ENCODE measurements at regions not wholly inside any gene's neighbourhood (a gene's known extent, or its start where the extent isn't known, plus 50 kb on each side); places are given as distances from the start of the nearest gene placed in this dataset.

DNA sequence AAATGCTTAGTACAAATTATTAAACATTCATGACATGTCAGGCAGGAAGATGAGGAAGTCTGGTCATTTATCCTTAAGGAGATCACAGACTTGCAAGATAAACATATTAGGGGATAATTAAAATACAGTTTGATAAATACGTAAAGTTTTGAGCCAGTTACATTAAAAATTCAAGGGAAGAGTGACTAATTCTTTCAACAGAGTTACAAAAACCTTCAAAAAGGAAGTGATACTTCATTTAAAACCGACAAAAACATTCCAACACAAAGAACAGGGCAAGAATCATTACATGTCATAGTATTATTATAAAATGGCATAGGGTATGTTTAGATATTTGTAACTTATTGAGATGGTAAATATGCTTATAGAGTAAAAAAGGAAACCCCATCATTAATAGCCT, 636.0 kb downstream of the NR4A2 start:
- no peaks in the 10 kb centered on the region for H3K4me1 ChIP-seq
- no peaks in the 10 kb centered on the region for H3K9me3 ChIP-seq
- no peak overlapping the region for H3K27ac ChIP-seq
- H3K36me3 ChIP-seq = no peaks in the 10 kb centered on the region
- TF ChIP-seq, protein P1, sequence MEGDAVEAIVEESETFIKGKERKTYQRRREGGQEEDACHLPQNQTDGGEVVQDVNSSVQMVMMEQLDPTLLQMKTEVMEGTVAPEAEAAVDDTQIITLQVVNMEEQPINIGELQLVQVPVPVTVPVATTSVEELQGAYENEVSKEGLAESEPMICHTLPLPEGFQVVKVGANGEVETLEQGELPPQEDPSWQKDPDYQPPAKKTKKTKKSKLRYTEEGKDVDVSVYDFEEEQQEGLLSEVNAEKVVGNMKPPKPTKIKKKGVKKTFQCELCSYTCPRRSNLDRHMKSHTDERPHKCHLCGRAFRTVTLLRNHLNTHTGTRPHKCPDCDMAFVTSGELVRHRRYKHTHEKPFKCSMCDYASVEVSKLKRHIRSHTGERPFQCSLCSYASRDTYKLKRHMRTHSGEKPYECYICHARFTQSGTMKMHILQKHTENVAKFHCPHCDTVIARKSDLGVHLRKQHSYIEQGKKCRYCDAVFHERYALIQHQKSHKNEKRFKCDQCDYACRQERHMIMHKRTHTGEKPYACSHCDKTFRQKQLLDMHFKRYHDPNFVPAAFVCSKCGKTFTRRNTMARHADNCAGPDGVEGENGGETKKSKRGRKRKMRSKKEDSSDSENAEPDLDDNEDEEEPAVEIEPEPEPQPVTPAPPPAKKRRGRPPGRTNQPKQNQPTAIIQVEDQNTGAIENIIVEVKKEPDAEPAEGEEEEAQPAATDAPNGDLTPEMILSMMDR (IDR thresholded peaks at IDR 0.05) = no peak
- DNase-seq = no peak
- H3K27me3 ChIP-seq = no peaks in the 10 kb centered on the region
- H3K4me3 ChIP-seq = no peak overlapping the region
- intact Hi-C loops (cut with DNase I; ENCODE audit: low total_unique reads) = no loop called here

DNA sequence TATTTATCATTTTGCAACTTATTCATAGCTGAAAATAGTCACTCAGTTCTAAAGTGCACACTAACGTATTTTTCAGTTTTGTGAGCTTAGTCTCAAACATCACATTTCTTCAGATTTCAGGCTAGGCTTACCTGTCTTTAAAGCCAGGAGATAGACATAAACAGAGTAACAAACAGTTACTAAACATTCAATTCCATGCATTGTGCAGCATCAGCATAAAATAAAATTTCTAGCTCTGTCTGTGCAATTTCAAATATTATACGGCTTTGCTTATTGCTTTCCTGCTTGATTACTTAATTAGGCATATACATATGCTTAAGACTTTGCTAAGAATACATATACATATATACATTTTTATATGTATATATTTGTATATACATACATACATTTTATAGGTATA, 637.0 kb downstream of the NR4A2 start:
- no peak for DNase-seq
- H3K27me3 ChIP-seq = no peaks in the 10 kb centered on the region
- H3K4me3 ChIP-seq = no peak overlapping the region
- no peaks in the 10 kb centered on the region for H3K36me3 ChIP-seq
- TF ChIP-seq, protein P1 (IDR thresholded peaks at IDR 0.05) = no peak
- no peak overlapping the region for H3K27ac ChIP-seq
- no peaks in the 10 kb centered on the region for H3K4me1 ChIP-seq
- intact Hi-C loops (cut with DNase I; ENCODE audit: low total_unique reads) = no loop called here
- H3K9me3 ChIP-seq = no peaks in the 10 kb centered on the region

DNA sequence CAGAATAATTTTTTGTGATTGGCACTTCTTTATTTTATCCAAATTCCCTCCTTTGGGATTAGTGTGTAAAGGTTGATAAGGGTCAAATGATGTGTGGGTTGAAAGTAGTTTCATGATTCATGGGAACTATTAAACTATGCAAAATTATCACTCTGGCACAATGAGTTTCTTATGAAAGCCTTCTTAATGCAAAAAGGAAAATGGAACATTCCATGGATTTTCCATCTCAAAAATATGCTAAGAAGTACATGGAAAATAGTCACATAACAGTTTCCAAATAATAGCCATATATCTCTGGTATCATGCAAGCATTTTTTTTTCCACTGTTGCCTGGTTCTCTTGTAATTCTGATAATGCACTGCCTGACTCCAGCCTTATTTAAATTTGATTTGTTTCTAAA, 639.7 kb downstream of the NR4A2 start:
- DNase-seq = no peak
- intact Hi-C loops (cut with DNase I; ENCODE audit: low total_unique reads) = no loop called here
- Histone ChIP-seq H3K4me3 (no peak overlapping the region), H3K36me3 (no peaks in the 10 kb centered on the region), H3K27ac (no peak overlapping the region), H3K27me3 (no peaks in the 10 kb centered on the region), H3K9me3 (no peaks in the 10 kb centered on the region), H3K4me1 (no peaks in the 10 kb centered on the region)
- TF ChIP-seq, protein P1 (IDR thresholded peaks at IDR 0.05) = no peak

DNA sequence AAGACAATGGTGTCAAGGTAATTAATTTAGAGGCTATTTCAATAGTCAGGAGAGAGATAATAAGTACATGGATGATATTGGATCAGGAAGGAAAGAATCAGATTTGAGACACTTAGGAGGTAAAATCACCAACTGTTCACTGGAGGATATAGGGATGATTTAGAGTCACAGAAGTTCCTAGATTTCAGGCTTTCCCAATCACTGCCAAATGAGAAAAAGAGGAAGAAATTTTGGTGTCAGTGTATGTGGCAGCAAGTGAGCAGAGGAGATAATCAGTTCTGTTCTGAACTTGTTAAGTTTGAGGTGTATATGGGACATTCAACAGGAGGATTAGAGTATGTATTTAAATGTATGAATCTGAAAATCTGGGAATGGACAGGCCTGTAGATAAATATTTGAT, 640.4 kb downstream of the NR4A2 start:
- H3K27me3 ChIP-seq = no peaks in the 10 kb centered on the region
- DNase-seq = no peak
- H3K9me3 ChIP-seq = no peaks in the 10 kb centered on the region
- no peak overlapping the region for H3K4me3 ChIP-seq
- TF ChIP-seq, protein P1 (IDR thresholded peaks at IDR 0.05) = no peak
- intact Hi-C loops (cut with DNase I; ENCODE audit: low total_unique reads) = no loop called here
- no peak overlapping the region for H3K27ac ChIP-seq
- H3K36me3 ChIP-seq = no peaks in the 10 kb centered on the region
- H3K4me1 ChIP-seq = no peaks in the 10 kb centered on the region

DNA sequence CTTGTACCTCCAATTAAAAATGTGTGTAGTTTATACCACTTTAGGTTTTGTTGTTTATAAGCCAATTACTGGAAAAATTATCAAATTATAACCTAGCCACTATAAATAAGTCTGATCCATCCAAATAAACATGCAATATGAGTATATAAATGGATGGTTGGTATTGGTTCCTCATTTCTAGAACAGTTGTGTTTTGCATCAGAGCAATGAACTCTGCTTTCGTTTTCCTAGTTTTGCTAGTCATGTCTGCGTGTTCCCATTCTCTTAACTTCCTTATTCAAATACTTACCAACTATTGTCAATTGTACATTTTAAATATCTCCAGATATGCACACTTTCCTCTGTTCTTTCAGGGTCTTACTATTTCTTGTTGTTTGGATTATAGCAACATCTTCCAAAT, 641.7 kb downstream of the NR4A2 start:
- TF ChIP-seq, protein P1 (IDR thresholded peaks at IDR 0.05) = no peak
- no peak overlapping the region for H3K27ac ChIP-seq
- intact Hi-C loops (cut with DNase I; ENCODE audit: low total_unique reads) = no loop called here
- H3K4me3 ChIP-seq = no peak overlapping the region
- DNase-seq = no peak
- H3K27me3 ChIP-seq = no peaks in the 10 kb centered on the region
- H3K4me1 ChIP-seq = no peaks in the 10 kb centered on the region
- no peaks in the 10 kb centered on the region for H3K9me3 ChIP-seq
- H3K36me3 ChIP-seq = no peaks in the 10 kb centered on the region

DNA sequence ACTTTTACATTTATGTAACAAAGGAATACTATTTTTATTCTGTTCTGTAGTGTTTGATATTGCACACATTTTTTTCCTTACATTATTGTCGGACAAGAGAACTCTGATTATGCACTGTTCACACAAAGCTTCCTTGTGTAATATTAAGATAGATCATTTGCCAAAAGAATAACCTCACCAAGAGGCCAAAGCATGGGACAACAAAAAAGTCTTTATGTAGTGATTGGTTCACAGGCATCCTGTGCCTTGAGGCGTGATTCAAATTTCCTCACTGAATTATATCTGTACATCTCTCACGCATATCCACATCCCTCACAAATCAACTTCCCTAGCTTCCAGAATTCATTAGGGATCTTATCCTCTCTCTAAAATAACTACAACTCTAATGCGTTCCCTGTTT, 642.7 kb downstream of the NR4A2 start:
- H3K27ac ChIP-seq = no peak overlapping the region
- no peak overlapping the region for H3K4me3 ChIP-seq
- no peaks in the 10 kb centered on the region for H3K27me3 ChIP-seq
- H3K9me3 ChIP-seq = no peaks in the 10 kb centered on the region
- no peaks in the 10 kb centered on the region for H3K4me1 ChIP-seq
- TF ChIP-seq, protein P1 (IDR thresholded peaks at IDR 0.05) = no peak
- intact Hi-C loops (cut with DNase I; ENCODE audit: low total_unique reads) = no loop called here
- no peaks in the 10 kb centered on the region for H3K36me3 ChIP-seq
- DNase-seq = no peak
